ENCODE measurements at regions not wholly inside any gene's neighbourhood (a gene's known extent, or its start where the extent isn't known, plus 50 kb on each side); places are given as distances from the start of the nearest gene placed in this dataset.

- no peaks in the 10 kb centered on the region for H3K27me3 ChIP-seq
- no peaks in the 10 kb centered on the region for H3K36me3 ChIP-seq
- no peaks in the 10 kb centered on the region for H3K9me3 ChIP-seq
- no peak overlapping the region for H3K27ac ChIP-seq
- no peak for DNase-seq
- intact Hi-C loops (cut with DNase I; ENCODE audit: low total_unique reads) = no loop called here
- no peaks in the 10 kb centered on the region for H3K4me1 ChIP-seq
- TF ChIP-seq CTCF (IDR thresholded peaks at IDR 0.05) (no peak), POLR2A (IDR thresholded peaks at IDR 0.05) (no peak)
- H3K4me3 ChIP-seq = no peak overlapping the region
These were observed 391.3 kb upstream of the CDH7 start for GRCh38 chr18:65359479-65359878.

GRCh38 chr18:65358306-65358705 is 392.5 kb upstream of the CDH7 start:
- Histone ChIP-seq H3K36me3 (no peaks in the 10 kb centered on the region), H3K4me3 (no peak overlapping the region), H3K9me3 (no peaks in the 10 kb centered on the region), H3K27ac (no peak overlapping the region), H3K27me3 (no peaks in the 10 kb centered on the region), H3K4me1 (no peaks in the 10 kb centered on the region)
- TF ChIP-seq CTCF (IDR thresholded peaks at IDR 0.05) (no peak), POLR2A (IDR thresholded peaks at IDR 0.05) (no peak)
- no peak for DNase-seq
- intact Hi-C loops (cut with DNase I; ENCODE audit: low total_unique reads) = no loop called here

- H3K9me3 ChIP-seq = no peaks in the 10 kb centered on the region
- H3K4me1 ChIP-seq = no peaks in the 10 kb centered on the region
- H3K36me3 ChIP-seq = no peaks in the 10 kb centered on the region
- TF ChIP-seq POLR2A (IDR thresholded peaks at IDR 0.05) = no peak
- no peak for TF ChIP-seq CTCF (IDR thresholded peaks at IDR 0.05)
- DNase-seq = no peak
- no peaks in the 10 kb centered on the region for H3K27me3 ChIP-seq
- intact Hi-C loops (cut with DNase I; ENCODE audit: low total_unique reads) = no loop called here
- no peak overlapping the region for H3K27ac ChIP-seq
- no peak overlapping the region for H3K4me3 ChIP-seq
These were observed 398.6 kb upstream of the CDH7 start for GRCh38 chr18:65352186-65352585.

GRCh38 chr18:65349635-65350034 is 401.2 kb upstream of the CDH7 start:
- intact Hi-C loops (cut with DNase I; ENCODE audit: low total_unique reads) = no loop called here
- no peaks in the 10 kb centered on the region for H3K27me3 ChIP-seq
- no peak for DNase-seq
- TF ChIP-seq CTCF (IDR thresholded peaks at IDR 0.05) = no peak
- TF ChIP-seq POLR2A (IDR thresholded peaks at IDR 0.05) = no peak
- no peaks in the 10 kb centered on the region for H3K36me3 ChIP-seq
- H3K4me1 ChIP-seq = no peaks in the 10 kb centered on the region
- H3K4me3 ChIP-seq = no peak overlapping the region
- H3K27ac ChIP-seq = no peak overlapping the region
- H3K9me3 ChIP-seq = no peaks in the 10 kb centered on the region

GRCh38 chr18:65347446-65347845 is 403.4 kb upstream of the CDH7 start:
- no peak for TF ChIP-seq POLR2A (IDR thresholded peaks at IDR 0.05)
- Histone ChIP-seq H3K27me3 (no peaks in the 10 kb centered on the region), H3K27ac (no peak overlapping the region), H3K4me3 (no peak overlapping the region), H3K9me3 (no peaks in the 10 kb centered on the region), H3K36me3 (no peaks in the 10 kb centered on the region), H3K4me1 (no peaks in the 10 kb centered on the region)
- no peak for DNase-seq
- intact Hi-C loops (cut with DNase I; ENCODE audit: low total_unique reads) = no loop called here

GRCh38 chr18:65346086-65346485 is 404.7 kb upstream of the CDH7 start:
- Histone ChIP-seq H3K4me1 (no peaks in the 10 kb centered on the region), H3K4me3 (no peak overlapping the region), H3K27me3 (no peaks in the 10 kb centered on the region), H3K27ac (no peak overlapping the region), H3K9me3 (no peaks in the 10 kb centered on the region), H3K36me3 (no peaks in the 10 kb centered on the region)
- no peak for DNase-seq
- intact Hi-C loops (cut with DNase I; ENCODE audit: low total_unique reads) = no loop called here
- no peak for TF ChIP-seq CTCF (IDR thresholded peaks at IDR 0.05)
- no peak for TF ChIP-seq POLR2A (IDR thresholded peaks at IDR 0.05)
